HL-60 (cell line): ENCODE measurements at regions not wholly inside any gene's neighbourhood (a gene's known extent, or its start where the extent isn't known, plus 50 kb on each side); places are given as distances from the start of the nearest gene placed in this dataset.

Experiments
- DNase-seq, 2 experiments: peaks; one replicate each; pipeline ENCODE4 v3.0.0-alpha.2; 2010 to 2020; ENCODE audit warnings: low read depth in 1 of 2, low spot score in 1 of 2
- H3K27ac ChIP-seq: fragments of 250-450 bp; sonication (Bioruptor Pico); replicated peaks from 2 replicates; pipeline ENCODE4 v1.5.1; 2020; ENCODE audit warnings: mild to moderate bottlenecking, moderate library complexity
- H3K27me3 ChIP-seq: fragments of 250-450 bp; sonication (Bioruptor Pico); 2 replicates; pipeline ENCODE4 v1.5.1; 2021; ENCODE audit warnings: mild to moderate bottlenecking, moderate library complexity; ENCODE audit not compliant: insufficient read depth, poor library complexity, severe bottlenecking
- H3K4me3 ChIP-seq: replicated peaks from 2 replicates; pipeline ENCODE4 v1.5.1; 2011; ENCODE audit warnings: mild to moderate bottlenecking, control low read depth, low read length; ENCODE audit not compliant: insufficient read depth
- GABPA ChIP-seq: IDR thresholded peaks from 2 replicates; pipeline ENCODE4 v1.6.1; 2012; ENCODE audit warnings: low read depth
- POLR2AphosphoS5 ChIP-seq: IDR thresholded peaks from 2 replicates; pipeline ENCODE4 v1.6.1; 2012; ENCODE audit warnings: low read depth
- SPI1 ChIP-seq: IDR thresholded peaks from 2 replicates; pipeline ENCODE4 v1.6.1; 2012; ENCODE audit warnings: low read depth, mild to moderate bottlenecking, borderline replicate concordance
- TF ChIP-seq, protein P1 (sequence below): IDR thresholded peaks from 2 replicates; pipeline ENCODE4 v1.6.1; 2012; ENCODE audit warnings: low read depth; ENCODE audit not compliant: insufficient replicate concordance
- TF ChIP-seq, protein P2 (sequence below): IDR thresholded peaks from one replicate; pipeline ENCODE4 v1.5.1; 2011; ENCODE audit warnings: low read length, control low read depth, inconsistent platforms; ENCODE audit not compliant: insufficient read depth

- DNase-seq, result no peak
- TF ChIP-seq POLR2AphosphoS5, result no peak
- TF ChIP-seq, protein P1, sequence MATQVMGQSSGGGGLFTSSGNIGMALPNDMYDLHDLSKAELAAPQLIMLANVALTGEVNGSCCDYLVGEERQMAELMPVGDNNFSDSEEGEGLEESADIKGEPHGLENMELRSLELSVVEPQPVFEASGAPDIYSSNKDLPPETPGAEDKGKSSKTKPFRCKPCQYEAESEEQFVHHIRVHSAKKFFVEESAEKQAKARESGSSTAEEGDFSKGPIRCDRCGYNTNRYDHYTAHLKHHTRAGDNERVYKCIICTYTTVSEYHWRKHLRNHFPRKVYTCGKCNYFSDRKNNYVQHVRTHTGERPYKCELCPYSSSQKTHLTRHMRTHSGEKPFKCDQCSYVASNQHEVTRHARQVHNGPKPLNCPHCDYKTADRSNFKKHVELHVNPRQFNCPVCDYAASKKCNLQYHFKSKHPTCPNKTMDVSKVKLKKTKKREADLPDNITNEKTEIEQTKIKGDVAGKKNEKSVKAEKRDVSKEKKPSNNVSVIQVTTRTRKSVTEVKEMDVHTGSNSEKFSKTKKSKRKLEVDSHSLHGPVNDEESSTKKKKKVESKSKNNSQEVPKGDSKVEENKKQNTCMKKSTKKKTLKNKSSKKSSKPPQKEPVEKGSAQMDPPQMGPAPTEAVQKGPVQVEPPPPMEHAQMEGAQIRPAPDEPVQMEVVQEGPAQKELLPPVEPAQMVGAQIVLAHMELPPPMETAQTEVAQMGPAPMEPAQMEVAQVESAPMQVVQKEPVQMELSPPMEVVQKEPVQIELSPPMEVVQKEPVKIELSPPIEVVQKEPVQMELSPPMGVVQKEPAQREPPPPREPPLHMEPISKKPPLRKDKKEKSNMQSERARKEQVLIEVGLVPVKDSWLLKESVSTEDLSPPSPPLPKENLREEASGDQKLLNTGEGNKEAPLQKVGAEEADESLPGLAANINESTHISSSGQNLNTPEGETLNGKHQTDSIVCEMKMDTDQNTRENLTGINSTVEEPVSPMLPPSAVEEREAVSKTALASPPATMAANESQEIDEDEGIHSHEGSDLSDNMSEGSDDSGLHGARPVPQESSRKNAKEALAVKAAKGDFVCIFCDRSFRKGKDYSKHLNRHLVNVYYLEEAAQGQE, result no peak
- TF ChIP-seq SPI1, result no peak
- TF ChIP-seq, protein P2, sequence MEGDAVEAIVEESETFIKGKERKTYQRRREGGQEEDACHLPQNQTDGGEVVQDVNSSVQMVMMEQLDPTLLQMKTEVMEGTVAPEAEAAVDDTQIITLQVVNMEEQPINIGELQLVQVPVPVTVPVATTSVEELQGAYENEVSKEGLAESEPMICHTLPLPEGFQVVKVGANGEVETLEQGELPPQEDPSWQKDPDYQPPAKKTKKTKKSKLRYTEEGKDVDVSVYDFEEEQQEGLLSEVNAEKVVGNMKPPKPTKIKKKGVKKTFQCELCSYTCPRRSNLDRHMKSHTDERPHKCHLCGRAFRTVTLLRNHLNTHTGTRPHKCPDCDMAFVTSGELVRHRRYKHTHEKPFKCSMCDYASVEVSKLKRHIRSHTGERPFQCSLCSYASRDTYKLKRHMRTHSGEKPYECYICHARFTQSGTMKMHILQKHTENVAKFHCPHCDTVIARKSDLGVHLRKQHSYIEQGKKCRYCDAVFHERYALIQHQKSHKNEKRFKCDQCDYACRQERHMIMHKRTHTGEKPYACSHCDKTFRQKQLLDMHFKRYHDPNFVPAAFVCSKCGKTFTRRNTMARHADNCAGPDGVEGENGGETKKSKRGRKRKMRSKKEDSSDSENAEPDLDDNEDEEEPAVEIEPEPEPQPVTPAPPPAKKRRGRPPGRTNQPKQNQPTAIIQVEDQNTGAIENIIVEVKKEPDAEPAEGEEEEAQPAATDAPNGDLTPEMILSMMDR, result no peak
- no peak for TF ChIP-seq GABPA
- no peak overlapping the region for H3K4me3 ChIP-seq
- no peak overlapping the region for H3K27ac ChIP-seq
- no peaks in the 10 kb centered on the region for H3K27me3 ChIP-seq
Observed at GRCh38 chr4:62133977-62134376, 933.9 kb downstream of the ADGRL3 start.

DNA sequence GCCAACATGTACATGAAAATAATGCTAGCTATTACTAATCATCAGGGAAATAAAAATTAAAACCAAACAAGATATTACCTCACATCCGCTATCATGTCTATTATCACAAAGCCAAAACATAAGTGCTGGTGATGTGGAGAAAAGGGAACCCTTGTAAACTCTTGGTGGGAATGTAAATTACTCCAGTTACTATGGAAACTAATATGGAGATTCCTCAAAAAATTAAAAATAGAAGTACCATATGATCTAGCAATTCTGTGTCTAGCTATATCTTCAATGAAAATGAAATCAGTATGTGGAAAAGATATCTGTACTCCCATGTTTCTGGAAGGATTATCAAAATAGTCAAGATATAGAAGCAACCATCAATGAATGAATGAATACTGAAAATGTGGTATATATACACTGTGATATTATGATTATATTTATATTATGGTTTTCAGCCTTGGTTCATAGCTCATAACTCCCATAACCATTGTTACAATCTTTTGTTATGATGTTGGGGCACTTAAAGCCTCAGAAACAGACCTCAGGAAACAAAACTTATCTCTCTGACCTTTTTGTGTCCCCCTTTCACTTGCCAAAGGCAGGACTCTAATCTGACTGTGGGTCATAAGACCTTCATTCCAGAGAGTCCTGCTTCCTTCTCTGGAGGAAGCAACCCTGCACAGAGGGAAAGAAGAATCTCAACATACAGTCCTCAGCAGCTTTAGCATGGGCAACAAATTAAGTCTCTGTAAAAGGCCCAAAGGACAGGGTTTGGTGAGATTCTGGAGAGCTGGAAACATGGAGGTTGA lies 933.2 kb downstream of the ADGRL3 start:
- TF ChIP-seq SPI1, result no peak
- TF ChIP-seq GABPA, result no peak
- TF ChIP-seq, protein P1, result no peak
- no peak for TF ChIP-seq POLR2AphosphoS5
- DNase-seq, result no peak
- no peak overlapping the region for H3K4me3 ChIP-seq
- H3K27ac ChIP-seq, result no peak overlapping the region
- H3K27me3 ChIP-seq, result no peaks in the 10 kb centered on the region

GRCh38 chr4:62131049-62131448 lies 930.9 kb downstream of the ADGRL3 start:
- H3K4me3 ChIP-seq, result no peak overlapping the region
- no peaks in the 10 kb centered on the region for H3K27me3 ChIP-seq
- H3K27ac ChIP-seq, result no peak overlapping the region
- TF ChIP-seq SPI1, result no peak
- TF ChIP-seq, protein P2, result no peak
- TF ChIP-seq POLR2AphosphoS5, result no peak
- TF ChIP-seq GABPA, result no peak
- TF ChIP-seq, protein P1, result no peak
- DNase-seq, result no peak
